CD4-positive, alpha-beta T cell treated with Interleukin-17A for 4 hours (primary cell): ENCODE measurements at regions not wholly inside any gene's neighbourhood (a gene's known extent, or its start where the extent isn't known, plus 50 kb on each side); places are given as distances from the start of the nearest gene placed in this dataset.
"Not testable (repeated sequence)": the region's sequence is repeated elsewhere in the genome, so short reads cannot be mapped to it uniquely, and the experiment has no call there.

Experiments
- DNase-seq: peaks from one replicate; pipeline ENCODE4 v3.0.0-alpha.2; 2020; ENCODE audit warnings: mixed read lengths

- no peak for DNase-seq
Measured at GRCh38 chr18:22704586-22704918, 228.6 kb upstream of the RBBP8 start.

DNA sequence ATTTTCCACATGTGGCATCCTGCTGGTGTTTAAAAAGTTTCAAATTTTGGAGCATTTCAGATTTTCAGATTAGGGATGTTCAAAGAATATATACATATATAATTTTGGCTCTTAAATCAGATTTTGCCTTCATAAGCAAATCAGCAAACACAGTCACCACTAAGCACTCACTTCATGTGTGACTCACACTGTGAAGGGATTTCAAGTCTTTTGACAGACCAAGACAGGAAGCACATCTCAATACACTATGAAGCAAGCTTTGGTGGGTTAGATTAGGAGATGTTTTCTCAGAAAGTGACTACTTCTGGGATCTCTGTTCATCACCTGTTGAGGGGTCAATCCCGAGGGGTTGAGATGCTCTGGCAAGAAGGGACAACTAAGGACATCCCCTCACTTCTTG, 227.8 kb upstream of the RBBP8 start:
- DNase-seq: no peak

DNA sequence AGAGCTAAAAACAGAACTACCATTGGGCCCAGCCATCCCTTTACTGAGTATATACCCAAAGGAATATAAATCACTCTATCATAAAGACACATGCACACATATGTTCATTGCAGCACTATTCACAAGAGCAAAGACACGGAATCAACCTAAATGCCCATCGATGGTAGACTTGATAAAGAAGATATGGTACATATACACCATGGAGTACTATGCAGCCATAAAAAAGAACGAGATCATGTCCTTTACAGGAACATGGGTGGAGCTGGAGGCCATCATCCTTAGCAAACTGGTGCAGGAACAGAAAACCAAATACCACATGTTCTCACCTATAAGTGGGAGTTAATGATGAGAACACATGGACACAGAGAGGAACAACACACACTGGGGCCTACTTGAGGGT, 227.1 kb upstream of the RBBP8 start:
- not testable (repeated sequence) for DNase-seq

DNA sequence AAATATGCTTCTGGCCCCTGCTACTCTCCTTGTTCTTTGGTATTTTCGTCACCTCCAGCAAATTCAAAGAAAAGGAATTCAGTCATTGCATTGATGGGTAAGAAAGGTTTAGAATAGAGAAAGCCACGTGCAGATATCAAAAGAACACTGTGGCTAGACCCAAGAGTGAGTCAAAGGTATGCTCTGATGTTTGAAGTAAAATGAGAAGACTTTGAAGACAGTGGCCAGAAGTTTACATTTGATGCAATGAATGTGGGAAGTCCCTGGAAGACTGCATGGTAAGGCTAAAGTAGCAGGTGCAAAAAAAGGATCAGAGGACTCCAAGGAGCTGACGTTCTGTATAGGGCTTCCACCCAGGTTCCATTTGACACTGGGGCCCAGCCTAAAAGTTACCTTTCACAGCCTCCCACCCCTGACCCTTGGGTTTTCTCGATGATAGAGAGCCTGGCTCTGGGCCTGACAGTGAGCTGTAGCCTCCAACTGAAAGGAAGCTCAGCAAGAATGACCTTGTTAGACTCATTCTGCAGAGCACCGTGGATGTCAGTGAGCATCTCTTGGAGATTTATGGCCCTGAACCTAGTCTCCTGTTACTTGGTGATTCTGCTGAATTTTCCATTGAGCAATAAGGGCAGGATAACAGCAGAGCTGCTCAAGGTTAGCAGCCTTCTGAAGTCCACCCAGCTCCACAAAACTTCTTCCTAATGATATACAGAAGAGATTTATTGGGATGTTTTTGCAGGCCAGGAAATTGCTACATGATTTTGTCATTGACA, 223.7 kb upstream of the RBBP8 start:
- no peak for DNase-seq

DNA sequence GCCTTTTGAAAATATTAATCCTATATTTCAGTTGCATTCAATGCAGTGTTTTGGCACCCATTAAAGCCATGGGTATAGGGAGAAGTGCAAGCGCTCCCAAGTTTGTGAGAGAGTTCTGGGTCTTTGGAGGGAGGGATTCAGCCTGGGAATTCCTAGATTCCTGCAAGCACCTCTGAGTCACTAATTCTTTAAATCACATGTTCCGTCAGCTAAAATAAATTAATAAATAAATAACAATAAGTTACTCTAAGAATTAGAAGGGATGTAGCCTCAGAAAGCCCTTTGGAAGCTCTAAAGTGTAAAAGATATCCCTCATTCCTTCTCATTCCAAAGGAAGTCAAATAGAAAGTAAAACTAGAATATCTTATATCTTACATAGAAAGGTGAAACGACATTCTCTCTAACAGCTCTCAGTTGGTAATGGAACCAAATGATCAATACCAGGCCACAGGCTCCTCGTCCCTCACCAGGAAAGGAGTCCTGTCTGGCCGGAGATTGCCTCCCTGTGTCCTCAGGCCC, 222.4 kb upstream of the RBBP8 start:
- no peak for DNase-seq

GRCh38 chr18:22711192-22711685, 221.9 kb upstream of the RBBP8 start:
- DNase-seq: no peak

GRCh38 chr18:22713511-22713910, 219.6 kb upstream of the RBBP8 start:
- no peak for DNase-seq

- DNase-seq: not testable (repeated sequence)
Measured at GRCh38 chr18:22717536-22717935, 215.6 kb upstream of the RBBP8 start.

DNA sequence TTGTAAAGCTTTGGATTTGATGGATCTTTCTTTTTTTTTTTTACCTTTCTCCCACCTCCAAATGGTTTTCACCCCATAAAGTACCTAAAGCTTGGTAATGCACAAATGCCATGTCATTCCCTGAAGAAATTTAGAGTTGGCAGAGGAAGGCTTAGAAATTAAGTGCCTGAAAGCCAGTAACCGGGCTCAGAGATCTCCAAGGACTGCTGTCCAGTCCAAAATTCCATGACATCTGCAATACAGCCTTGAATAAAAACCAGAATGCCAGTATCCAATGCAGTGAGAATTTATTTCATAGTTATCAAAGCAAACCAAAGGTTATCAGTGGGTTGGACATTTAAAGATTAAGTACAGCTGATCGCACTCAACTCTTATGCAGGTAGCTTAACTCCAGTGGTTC, 209.9 kb upstream of the RBBP8 start:
- no peak for DNase-seq

- no peak for DNase-seq
Measured at GRCh38 chr18:22723773-22724172, 209.4 kb upstream of the RBBP8 start.

- DNase-seq: no peak
Measured at GRCh38 chr18:22726469-22726868, 206.7 kb upstream of the RBBP8 start.

GRCh38 chr18:22728016-22728415, 205.1 kb upstream of the RBBP8 start:
- DNase-seq: no peak

- DNase-seq: no peak
Measured at GRCh38 chr18:22728481-22729105, 204.5 kb upstream of the RBBP8 start.

DNA sequence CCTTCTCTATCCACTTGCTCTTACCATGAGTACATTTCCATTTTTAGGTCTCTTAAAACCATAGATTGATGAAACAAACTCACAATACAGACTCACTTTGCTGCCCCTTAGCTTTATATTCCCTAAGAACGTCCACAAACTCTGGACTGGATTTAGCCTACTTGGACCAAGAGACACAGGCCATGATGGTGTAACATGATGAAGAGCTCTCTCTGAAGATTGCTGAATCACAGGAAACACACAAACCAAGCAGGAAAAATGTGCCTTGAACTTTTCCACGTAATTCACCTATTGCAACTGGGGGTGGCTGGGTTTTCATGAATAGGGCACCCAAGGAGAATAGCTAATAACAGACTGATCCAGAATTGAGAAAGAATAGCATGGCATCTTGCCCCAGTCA, 201.7 kb upstream of the RBBP8 start:
- no peak for DNase-seq

- no peak for DNase-seq
Measured at GRCh38 chr18:22734105-22734661, 198.9 kb upstream of the RBBP8 start.

GRCh38 chr18:22734791-22735627, 198.1 kb upstream of the RBBP8 start:
- no peak for DNase-seq

- DNase-seq: no peak
Measured at GRCh38 chr18:22737054-22737453, 196.1 kb upstream of the RBBP8 start.

DNA sequence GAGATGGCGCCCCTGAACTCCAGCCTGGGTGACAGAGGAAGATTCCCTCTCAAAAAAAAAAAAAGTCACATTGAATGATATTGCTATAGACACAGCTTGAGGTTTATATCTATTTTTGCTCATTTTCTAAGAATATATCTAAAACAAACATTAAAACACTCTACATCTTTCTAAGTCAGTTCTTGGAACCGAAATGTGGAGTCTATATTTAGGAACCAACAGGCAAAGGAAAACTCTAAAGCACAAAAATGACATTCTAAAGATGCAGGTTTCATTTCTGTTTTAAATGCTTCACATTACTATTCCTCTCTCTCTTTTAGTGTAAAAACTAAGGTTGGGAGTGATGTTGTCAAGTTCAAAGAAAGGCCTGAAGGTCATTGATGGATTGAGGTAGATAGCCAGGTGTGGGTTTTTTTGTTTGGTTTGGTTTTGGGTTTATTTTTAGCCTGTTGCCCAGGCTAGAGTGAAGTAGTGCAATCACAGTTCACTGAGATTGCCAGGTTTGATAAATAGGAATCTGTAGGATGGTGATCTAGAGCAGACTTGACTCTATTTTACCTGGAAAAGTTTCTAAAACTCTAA, 194.0 kb upstream of the RBBP8 start:
- no peak for DNase-seq

DNA sequence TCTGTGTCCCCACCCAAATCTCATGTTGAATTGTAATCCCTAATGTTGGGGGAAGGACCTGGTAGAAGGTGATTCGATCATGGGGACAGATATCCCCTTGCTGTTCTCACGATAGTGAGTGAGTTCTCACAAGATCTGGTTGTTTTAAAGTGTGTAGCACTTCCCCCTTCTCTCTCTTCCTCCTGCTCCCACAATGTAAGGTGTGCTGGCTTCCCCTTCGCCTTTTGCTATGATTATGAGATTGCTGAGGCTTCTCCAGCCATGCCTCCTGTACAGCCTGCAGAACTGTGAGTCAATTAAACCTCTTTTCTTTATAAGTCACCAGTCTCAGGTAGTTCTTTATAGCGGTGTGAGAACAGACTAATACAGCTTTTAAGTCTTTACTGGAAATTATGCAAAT, 193.3 kb upstream of the RBBP8 start:
- no peak for DNase-seq

DNA sequence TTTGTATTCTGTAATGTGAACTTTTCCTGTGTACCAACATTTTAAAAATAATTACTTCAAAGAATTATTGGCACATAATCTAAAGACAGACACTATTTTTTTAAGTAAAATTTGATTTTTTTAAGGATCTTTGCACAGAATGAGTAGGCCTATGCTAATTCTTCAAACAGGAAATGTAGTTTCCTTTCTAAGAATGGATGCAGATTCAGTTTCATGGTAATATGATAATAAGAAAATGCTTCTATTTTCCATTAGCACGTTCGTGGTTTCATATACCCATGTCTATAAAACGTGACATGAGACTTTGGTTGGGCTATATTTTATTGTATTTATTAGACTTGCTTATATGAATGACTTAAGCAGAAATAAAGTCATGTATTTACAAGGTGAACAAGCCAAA, 191.8 kb upstream of the RBBP8 start:
- DNase-seq: no peak

DNA sequence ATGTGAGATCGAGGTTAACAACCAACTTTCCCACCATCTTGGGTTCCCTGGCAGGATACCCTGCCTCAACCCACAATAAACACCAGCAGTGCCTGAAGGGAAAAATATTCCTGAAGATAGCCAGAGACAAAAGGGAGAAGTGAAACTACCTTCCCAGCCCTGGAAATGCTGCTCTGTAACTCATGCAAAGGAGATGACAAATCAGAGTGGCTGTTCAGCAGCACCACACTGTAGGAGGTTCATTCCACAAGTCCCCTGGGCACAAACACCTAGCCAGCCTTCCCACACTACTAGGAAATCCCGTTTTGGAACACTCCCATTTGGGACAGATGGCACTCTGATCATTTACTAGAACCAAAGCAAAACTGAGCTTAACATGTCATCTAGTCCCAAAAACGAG, 190.7 kb upstream of the RBBP8 start:
- no peak for DNase-seq

DNA sequence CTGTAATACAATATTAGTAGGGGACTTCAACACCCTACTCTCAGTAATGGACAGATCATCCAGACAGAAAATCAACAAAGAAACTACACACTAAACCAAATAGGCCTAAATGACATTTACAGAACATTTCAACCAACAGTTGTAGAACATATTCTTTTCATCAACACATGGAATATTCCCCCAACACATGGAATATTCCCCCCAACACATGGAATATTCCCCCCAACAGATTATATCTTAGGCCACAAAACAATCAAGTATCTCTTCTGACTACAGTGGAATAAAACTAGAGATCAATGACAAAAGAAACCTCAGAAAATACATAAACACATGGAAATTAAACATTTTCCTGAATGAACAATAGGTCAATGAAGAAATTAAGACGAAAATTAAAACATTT, 187.2 kb upstream of the RBBP8 start:
- DNase-seq: no peak

DNA sequence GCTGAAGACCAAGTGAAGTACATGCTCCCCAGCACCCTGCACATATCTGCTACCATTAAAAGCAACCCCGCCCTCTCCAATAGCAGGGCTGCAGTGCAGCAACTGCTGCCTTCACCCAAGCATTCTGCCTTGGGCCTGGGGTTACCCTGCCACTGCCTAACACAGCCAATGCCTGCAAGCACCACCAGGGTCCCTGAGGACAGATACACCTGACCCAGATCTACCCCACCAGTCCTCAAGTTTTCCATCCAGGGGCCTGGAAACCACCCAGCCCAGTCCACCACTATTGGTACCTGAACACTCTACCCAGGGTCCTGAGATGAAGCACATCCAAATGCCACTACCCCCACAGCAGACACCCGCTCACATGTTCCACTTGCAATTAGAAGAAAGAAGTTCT, 181.1 kb upstream of the RBBP8 start:
- no peak for DNase-seq
